ENCODE measurements at regions not wholly inside any gene's neighbourhood (a gene's known extent, or its start where the extent isn't known, plus 50 kb on each side); places are given as distances from the start of the nearest gene placed in this dataset.
"Not testable (repeated sequence)": the region's sequence is repeated elsewhere in the genome, so short reads cannot be mapped to it uniquely, and the experiment has no call there.

- not testable (repeated sequence) for H3K36me3 Mint-ChIP-seq (ENCODE audit: low read depth); H3K4me1 Mint-ChIP-seq (ENCODE audit: low read depth); H3K4me3 Mint-ChIP-seq; H3K27ac Mint-ChIP-seq; H3K27me3 Mint-ChIP-seq (ENCODE audit: insufficient read depth); DNase-seq
- H3K9me3 Mint-ChIP-seq, result peaks cover 26% of the 10 kb centered on the region
These were observed 142.8 kb downstream of the TMEM121 start for GRCh38 chr14:105669231-105669610.

- H3K27me3 Mint-ChIP-seq (ENCODE audit: insufficient read depth); H3K4me3 Mint-ChIP-seq; H3K27ac Mint-ChIP-seq; H3K4me1 Mint-ChIP-seq (ENCODE audit: low read depth); H3K36me3 Mint-ChIP-seq (ENCODE audit: low read depth); DNase-seq: not testable (repeated sequence)
- peaks cover 26% of the 10 kb centered on the region for H3K9me3 Mint-ChIP-seq
These were observed 143.3 kb downstream of the TMEM121 start for GRCh38 chr14:105669646-105670045.

GRCh38 chr14:105672450-105673200 lies 146.2 kb downstream of the TMEM121 start:
- H3K36me3 Mint-ChIP-seq (ENCODE audit: low read depth); H3K4me3 Mint-ChIP-seq; H3K4me1 Mint-ChIP-seq (ENCODE audit: low read depth); H3K27me3 Mint-ChIP-seq (ENCODE audit: insufficient read depth); DNase-seq; H3K27ac Mint-ChIP-seq: not testable (repeated sequence)
- peaks cover 12% of the 10 kb centered on the region for H3K9me3 Mint-ChIP-seq

- DNase-seq; H3K27me3 Mint-ChIP-seq (ENCODE audit: insufficient read depth); H3K27ac Mint-ChIP-seq; H3K4me1 Mint-ChIP-seq (ENCODE audit: low read depth); H3K9me3 Mint-ChIP-seq; H3K4me3 Mint-ChIP-seq; H3K36me3 Mint-ChIP-seq (ENCODE audit: low read depth): not testable (repeated sequence)
These were observed 149.1 kb downstream of the TMEM121 start for GRCh38 chr14:105675433-105675832.

GRCh38 chr14:105675905-105676670 lies 149.7 kb downstream of the TMEM121 start:
- H3K4me3 Mint-ChIP-seq; H3K9me3 Mint-ChIP-seq; DNase-seq; H3K36me3 Mint-ChIP-seq (ENCODE audit: low read depth); H3K4me1 Mint-ChIP-seq (ENCODE audit: low read depth); H3K27ac Mint-ChIP-seq; H3K27me3 Mint-ChIP-seq (ENCODE audit: insufficient read depth): not testable (repeated sequence)

GRCh38 chr14:105678057-105678456 lies 151.7 kb downstream of the TMEM121 start:
- H3K4me3 Mint-ChIP-seq; H3K4me1 Mint-ChIP-seq (ENCODE audit: low read depth); H3K27me3 Mint-ChIP-seq (ENCODE audit: insufficient read depth); DNase-seq; H3K36me3 Mint-ChIP-seq (ENCODE audit: low read depth); H3K27ac Mint-ChIP-seq: not testable (repeated sequence)
- H3K9me3 Mint-ChIP-seq, result peaks cover 12% of the 10 kb centered on the region; the same call in 1 of the 2 replicates

- H3K4me3 Mint-ChIP-seq; H3K36me3 Mint-ChIP-seq (ENCODE audit: low read depth); H3K27ac Mint-ChIP-seq; DNase-seq; H3K4me1 Mint-ChIP-seq (ENCODE audit: low read depth); H3K27me3 Mint-ChIP-seq (ENCODE audit: insufficient read depth): not testable (repeated sequence)
- peaks cover 13% of the 10 kb centered on the region; the same call in 1 of the 2 replicates for H3K9me3 Mint-ChIP-seq
These were observed 152.9 kb downstream of the TMEM121 start for GRCh38 chr14:105678996-105679958.

GRCh38 chr14:105679959-105680735 lies 153.8 kb downstream of the TMEM121 start:
- H3K9me3 Mint-ChIP-seq, result peaks cover 20% of the 10 kb centered on the region
- H3K36me3 Mint-ChIP-seq (ENCODE audit: low read depth); H3K27me3 Mint-ChIP-seq (ENCODE audit: insufficient read depth); H3K27ac Mint-ChIP-seq; DNase-seq; H3K4me1 Mint-ChIP-seq (ENCODE audit: low read depth); H3K4me3 Mint-ChIP-seq: not testable (repeated sequence)

GRCh38 chr14:105680736-105681098 lies 154.3 kb downstream of the TMEM121 start:
- TF ChIP-seq CTCF (IDR thresholded peaks at IDR 0.05), result peak; percentile 21; the same call in 1 of the 2 replicates
- not testable (repeated sequence) for H3K36me3 Mint-ChIP-seq (ENCODE audit: low read depth); DNase-seq; H3K4me1 Mint-ChIP-seq (ENCODE audit: low read depth); H3K27ac Mint-ChIP-seq; H3K4me3 Mint-ChIP-seq; H3K27me3 Mint-ChIP-seq (ENCODE audit: insufficient read depth)
- peaks cover 22% of the 10 kb centered on the region for H3K9me3 Mint-ChIP-seq

- DNase-seq; H3K27ac Mint-ChIP-seq; H3K27me3 Mint-ChIP-seq (ENCODE audit: insufficient read depth); H3K36me3 Mint-ChIP-seq (ENCODE audit: low read depth); H3K4me1 Mint-ChIP-seq (ENCODE audit: low read depth); H3K4me3 Mint-ChIP-seq: not testable (repeated sequence)
- H3K9me3 Mint-ChIP-seq, result peaks cover 22% of the 10 kb centered on the region
These were observed 155.3 kb downstream of the TMEM121 start for GRCh38 chr14:105681606-105682185.

- not testable (repeated sequence) for H3K4me1 Mint-ChIP-seq (ENCODE audit: low read depth); H3K27ac Mint-ChIP-seq; DNase-seq; H3K4me3 Mint-ChIP-seq; H3K27me3 Mint-ChIP-seq (ENCODE audit: insufficient read depth)
- Mint-ChIP-seq H3K36me3 (ENCODE audit: low read depth) (peaks cover 13% of the 10 kb centered on the region), H3K9me3 (peaks cover 23% of the 10 kb centered on the region)
These were observed 156.1 kb downstream of the TMEM121 start for GRCh38 chr14:105682442-105682841.
